ENCODE measurements at regions not wholly inside any gene's neighbourhood (a gene's known extent, or its start where the extent isn't known, plus 50 kb on each side); places are given as distances from the start of the nearest gene placed in this dataset.

GRCh38 chr2:104429639-104430358, 424.1 kb upstream of the POU3F3 start:
- H3F3A ChIP-seq (ENCODE audit: low read depth): peaks cover 10% of the 10 kb centered on the region
- peak overlapping the region; percentile 69 for H3K4me3 Mint-ChIP-seq
- no peak overlapping the region for H3K9ac ChIP-seq
- H3K36me3 Mint-ChIP-seq: no peaks in the 10 kb centered on the region
- H3K4me1 ChIP-seq: peaks cover 19% of the 10 kb centered on the region
- peaks cover 4% of the 10 kb centered on the region for H3K27me3 Mint-ChIP-seq (ENCODE audit: insufficient read depth, low read depth)
- H3K27me3 ChIP-seq: no peaks in the 10 kb centered on the region
- H3K27ac ChIP-seq: no peak overlapping the region
- H3K4me3 ChIP-seq: no peak overlapping the region
- H4K20me1 ChIP-seq (ENCODE audit: low read depth): peaks cover 4% of the 10 kb centered on the region
- H2AFZ ChIP-seq (replicated peaks): no peak overlapping the region
- H3K27ac Mint-ChIP-seq: peak overlapping the region; percentile 98
- no peaks in the 10 kb centered on the region for H3K9me3 ChIP-seq (ENCODE audit: low read depth)
- H3K9me3 Mint-ChIP-seq: no peaks in the 10 kb centered on the region
- no peak for TF ChIP-seq EZH2 (IDR thresholded peaks at IDR 0.05)
- TF ChIP-seq CTCF (IDR thresholded peaks at IDR 0.05): no peak
- TF ChIP-seq EZH2phosphoT487 (IDR thresholded peaks at IDR 0.05): no peak
- H3K4me2 ChIP-seq: peak overlapping the region; percentile 24
- H3K36me3 ChIP-seq: no peaks in the 10 kb centered on the region
- peaks cover 63% of the 10 kb centered on the region for H3K4me1 Mint-ChIP-seq
- no peak for DNase-seq (ENCODE audit: low spot score)
- H3K79me2 ChIP-seq (ENCODE audit: low read depth): no peaks in the 10 kb centered on the region

DNA sequence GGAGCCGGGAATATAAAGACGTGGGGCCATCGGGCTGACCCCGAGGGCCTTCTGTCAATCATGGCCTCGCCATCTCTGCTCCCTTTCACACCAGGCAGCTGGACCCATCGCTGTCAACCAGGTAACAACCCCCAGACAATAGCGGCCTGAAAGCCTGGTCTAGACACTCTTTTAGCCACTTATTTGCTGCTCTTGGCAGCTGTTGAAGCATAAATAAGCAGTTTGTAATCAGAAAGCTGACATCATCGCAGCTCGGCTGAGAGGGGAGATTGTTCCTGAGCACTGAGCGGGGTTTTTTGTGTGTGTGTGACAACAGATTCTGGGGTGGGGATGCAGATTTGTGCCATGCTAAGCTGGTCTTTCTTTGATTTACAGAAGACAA, 423.6 kb upstream of the POU3F3 start:
- Histone ChIP-seq H3K36me3 (no peaks in the 10 kb centered on the region), H3K79me2 (ENCODE audit: low read depth) (no peaks in the 10 kb centered on the region), H3K4me3 (no peak overlapping the region), H3K27ac (no peak overlapping the region), H4K20me1 (ENCODE audit: low read depth) (peaks cover 4% of the 10 kb centered on the region), H3K27me3 (no peaks in the 10 kb centered on the region), H3K4me2 (peak overlapping the region; percentile 24), H2AFZ (replicated peaks) (no peak overlapping the region), H3F3A (ENCODE audit: low read depth) (peaks cover 10% of the 10 kb centered on the region), H3K4me1 (peaks cover 23% of the 10 kb centered on the region), H3K9ac (no peak overlapping the region), H3K9me3 (ENCODE audit: low read depth) (no peaks in the 10 kb centered on the region)
- H3K4me1 Mint-ChIP-seq: peaks cover 69% of the 10 kb centered on the region
- peak overlapping the region; percentile 69 for H3K4me3 Mint-ChIP-seq
- peak; percentile 78 for DNase-seq (ENCODE audit: low spot score)
- peaks cover 4% of the 10 kb centered on the region for H3K27me3 Mint-ChIP-seq (ENCODE audit: insufficient read depth, low read depth)
- no peaks in the 10 kb centered on the region for H3K9me3 Mint-ChIP-seq
- H3K36me3 Mint-ChIP-seq: no peaks in the 10 kb centered on the region
- TF ChIP-seq EZH2phosphoT487 (IDR thresholded peaks at IDR 0.05) (peak; percentile 58), CTCF (IDR thresholded peaks at IDR 0.05) (no peak), EZH2 (IDR thresholded peaks at IDR 0.05) (no peak)
- peak overlapping the region; percentile 98 for H3K27ac Mint-ChIP-seq

DNA sequence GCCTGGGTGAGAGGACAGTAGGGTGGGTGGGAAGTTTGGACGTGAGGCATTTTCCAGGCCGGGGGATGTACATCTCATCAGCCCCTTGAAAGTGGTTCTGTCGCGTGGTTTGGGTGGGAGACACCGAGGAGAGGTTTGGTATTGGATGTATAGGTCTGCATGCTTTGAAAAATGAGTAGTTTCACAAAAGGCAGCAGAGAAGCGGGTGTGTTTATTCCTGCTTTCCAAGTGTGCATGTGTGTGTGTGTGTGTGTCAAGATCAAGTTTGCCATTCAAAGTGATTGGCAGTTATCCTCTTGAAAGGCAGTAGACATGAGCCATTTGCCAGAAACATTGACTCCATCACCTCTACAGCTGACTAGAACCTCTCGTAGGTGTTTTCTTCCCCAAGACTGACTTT, 423.1 kb upstream of the POU3F3 start:
- Mint-ChIP-seq H3K4me1 (peaks cover 69% of the 10 kb centered on the region), H3K9me3 (peaks cover 2% of the 10 kb centered on the region), H3K36me3 (no peaks in the 10 kb centered on the region), H3K27me3 (ENCODE audit: insufficient read depth, low read depth) (peaks cover 4% of the 10 kb centered on the region), H3K27ac (peak overlapping the region; percentile 98), H3K4me3 (peak overlapping the region; percentile 69)
- Histone ChIP-seq H3K4me2 (no peak overlapping the region), H2AFZ (replicated peaks) (no peak overlapping the region), H3K9ac (no peak overlapping the region), H3K27ac (no peak overlapping the region), H4K20me1 (ENCODE audit: low read depth) (peaks cover 4% of the 10 kb centered on the region), H3K36me3 (no peaks in the 10 kb centered on the region), H3K9me3 (ENCODE audit: low read depth) (no peaks in the 10 kb centered on the region), H3F3A (ENCODE audit: low read depth) (peaks cover 10% of the 10 kb centered on the region), H3K4me3 (no peak overlapping the region), H3K4me1 (peaks cover 23% of the 10 kb centered on the region), H3K79me2 (ENCODE audit: low read depth) (no peaks in the 10 kb centered on the region), H3K27me3 (no peaks in the 10 kb centered on the region)
- TF ChIP-seq EZH2 (IDR thresholded peaks at IDR 0.05): no peak
- no peak for TF ChIP-seq EZH2phosphoT487 (IDR thresholded peaks at IDR 0.05)
- TF ChIP-seq CTCF (IDR thresholded peaks at IDR 0.05): no peak
- DNase-seq (ENCODE audit: low spot score): no peak

Measured in neural progenitor cell (in vitro differentiated cells).